ENCODE measurements at regions not wholly inside any gene's neighbourhood (a gene's known extent, or its start where the extent isn't known, plus 50 kb on each side); places are given as distances from the start of the nearest gene placed in this dataset.

DNA sequence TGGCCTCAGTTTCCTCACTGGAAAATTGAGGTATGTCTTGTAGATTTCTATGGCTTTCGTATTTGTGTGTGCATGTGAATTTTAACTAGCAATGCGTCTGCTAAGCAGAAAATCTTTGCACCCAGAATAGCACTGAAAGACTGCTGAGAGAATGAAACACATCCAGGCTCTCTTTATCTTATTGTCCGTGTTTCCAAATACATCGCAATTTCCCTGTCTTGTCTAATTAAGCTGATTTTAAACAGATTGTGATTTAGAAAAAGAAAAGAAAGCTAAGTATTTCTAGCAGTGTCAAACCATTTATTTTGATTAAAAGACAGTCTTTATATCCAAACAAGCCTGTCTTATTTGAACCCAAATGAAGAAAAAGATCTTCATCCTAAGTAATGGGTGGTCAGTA is 168.6 kb downstream of the PMP22 start:
- TF ChIP-seq JUN (IDR thresholded peaks at IDR 0.05; ENCODE audit: low read depth, low read length), result no peak
- TF ChIP-seq CHD2 (IDR thresholded peaks at IDR 0.05; ENCODE audit: low read length), result no peak
- no peak for TF ChIP-seq POLR2A (IDR thresholded peaks at IDR 0.05; ENCODE audit: control extremely low read depth in 1 of 2, low read depth in 2 of 2, low read length in 2 of 2)
- TF ChIP-seq, protein P1, sequence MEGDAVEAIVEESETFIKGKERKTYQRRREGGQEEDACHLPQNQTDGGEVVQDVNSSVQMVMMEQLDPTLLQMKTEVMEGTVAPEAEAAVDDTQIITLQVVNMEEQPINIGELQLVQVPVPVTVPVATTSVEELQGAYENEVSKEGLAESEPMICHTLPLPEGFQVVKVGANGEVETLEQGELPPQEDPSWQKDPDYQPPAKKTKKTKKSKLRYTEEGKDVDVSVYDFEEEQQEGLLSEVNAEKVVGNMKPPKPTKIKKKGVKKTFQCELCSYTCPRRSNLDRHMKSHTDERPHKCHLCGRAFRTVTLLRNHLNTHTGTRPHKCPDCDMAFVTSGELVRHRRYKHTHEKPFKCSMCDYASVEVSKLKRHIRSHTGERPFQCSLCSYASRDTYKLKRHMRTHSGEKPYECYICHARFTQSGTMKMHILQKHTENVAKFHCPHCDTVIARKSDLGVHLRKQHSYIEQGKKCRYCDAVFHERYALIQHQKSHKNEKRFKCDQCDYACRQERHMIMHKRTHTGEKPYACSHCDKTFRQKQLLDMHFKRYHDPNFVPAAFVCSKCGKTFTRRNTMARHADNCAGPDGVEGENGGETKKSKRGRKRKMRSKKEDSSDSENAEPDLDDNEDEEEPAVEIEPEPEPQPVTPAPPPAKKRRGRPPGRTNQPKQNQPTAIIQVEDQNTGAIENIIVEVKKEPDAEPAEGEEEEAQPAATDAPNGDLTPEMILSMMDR (IDR thresholded peaks at IDR 0.05; ENCODE audit: control extremely low read depth in 1 of 3, insufficient read depth in 1 of 3, low read depth in 1 of 3, low read length in 3 of 3), result no peak
- TF ChIP-seq EZH2 (IDR thresholded peaks at IDR 0.05; ENCODE audit: low read depth, low read length, severe bottlenecking), result no peak
- TF ChIP-seq TAF7 (optimal IDR thresholded peaks at IDR 0.05; ENCODE audit: borderline replicate concordance, low read depth, low read length), result no peak
- TF ChIP-seq, protein P2, sequence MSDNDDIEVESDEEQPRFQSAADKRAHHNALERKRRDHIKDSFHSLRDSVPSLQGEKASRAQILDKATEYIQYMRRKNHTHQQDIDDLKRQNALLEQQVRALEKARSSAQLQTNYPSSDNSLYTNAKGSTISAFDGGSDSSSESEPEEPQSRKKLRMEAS (IDR thresholded peaks at IDR 0.05), result no peak
- no peak for TF ChIP-seq CTBP2 (IDR thresholded peaks at IDR 0.05; ENCODE audit: borderline replicate concordance, insufficient read depth, insufficient read length, low read length)

Data from H1 (cell line).